ENCODE measurements at regions not wholly inside any gene's neighbourhood (a gene's known extent, or its start where the extent isn't known, plus 50 kb on each side); places are given as distances from the start of the nearest gene placed in this dataset.

- TF ChIP-seq CTCF (IDR thresholded peaks at IDR 0.05), result no peak
- no peak for TF ChIP-seq POLR2A (IDR thresholded peaks at IDR 0.05)
Measured at GRCh38 chr9:89684912-89685636, 80.3 kb downstream of the GADD45G start.
